ENCODE measurements at regions not wholly inside any gene's neighbourhood (a gene's known extent, or its start where the extent isn't known, plus 50 kb on each side); places are given as distances from the start of the nearest gene placed in this dataset.

DNA sequence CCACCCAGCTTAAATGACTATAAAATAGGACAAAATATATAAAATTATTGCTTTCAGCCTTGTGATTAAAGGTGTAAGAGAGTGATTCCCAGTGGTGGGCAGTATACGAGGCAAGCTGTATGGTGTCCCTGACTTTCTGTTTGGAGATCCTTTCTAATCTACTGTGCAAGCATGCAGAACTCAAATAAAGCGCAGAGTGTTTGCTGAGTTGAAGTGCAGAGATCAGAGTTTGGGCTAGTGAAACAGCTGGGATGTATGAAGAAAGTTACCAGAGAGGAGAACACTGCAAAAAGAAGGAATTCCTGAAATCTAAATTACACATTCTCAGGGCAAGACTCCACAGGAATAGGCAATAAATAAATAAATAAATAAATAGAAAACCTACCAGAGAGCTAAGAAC is 218.5 kb upstream of the TLL1 start (continued):
- no peak for TF ChIP-seq GPN1 (CRISPR knock-in tag; IDR thresholded peaks at IDR 0.05; ENCODE audit: borderline replicate concordance)

DNA sequence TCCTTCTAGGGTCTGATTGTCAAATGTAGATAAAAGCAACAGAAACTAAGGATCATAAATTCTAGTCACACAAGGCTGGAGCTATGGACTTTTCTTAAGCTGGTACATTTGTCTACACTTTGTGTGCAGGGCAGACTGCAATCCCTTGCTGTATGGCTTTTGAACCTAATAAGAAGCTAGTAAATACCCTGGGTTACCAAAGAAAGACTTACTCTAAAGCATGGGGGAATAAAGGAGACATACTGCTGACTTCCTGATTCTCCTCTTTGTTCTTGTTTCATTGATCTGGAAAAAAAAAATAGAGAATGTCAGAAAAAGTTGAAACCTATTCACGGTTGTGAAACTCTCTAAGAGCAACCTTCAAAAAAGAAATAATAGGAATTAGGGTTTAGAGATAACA is 216.6 kb upstream of the TLL1 start:
- TF ChIP-seq, protein P1, sequence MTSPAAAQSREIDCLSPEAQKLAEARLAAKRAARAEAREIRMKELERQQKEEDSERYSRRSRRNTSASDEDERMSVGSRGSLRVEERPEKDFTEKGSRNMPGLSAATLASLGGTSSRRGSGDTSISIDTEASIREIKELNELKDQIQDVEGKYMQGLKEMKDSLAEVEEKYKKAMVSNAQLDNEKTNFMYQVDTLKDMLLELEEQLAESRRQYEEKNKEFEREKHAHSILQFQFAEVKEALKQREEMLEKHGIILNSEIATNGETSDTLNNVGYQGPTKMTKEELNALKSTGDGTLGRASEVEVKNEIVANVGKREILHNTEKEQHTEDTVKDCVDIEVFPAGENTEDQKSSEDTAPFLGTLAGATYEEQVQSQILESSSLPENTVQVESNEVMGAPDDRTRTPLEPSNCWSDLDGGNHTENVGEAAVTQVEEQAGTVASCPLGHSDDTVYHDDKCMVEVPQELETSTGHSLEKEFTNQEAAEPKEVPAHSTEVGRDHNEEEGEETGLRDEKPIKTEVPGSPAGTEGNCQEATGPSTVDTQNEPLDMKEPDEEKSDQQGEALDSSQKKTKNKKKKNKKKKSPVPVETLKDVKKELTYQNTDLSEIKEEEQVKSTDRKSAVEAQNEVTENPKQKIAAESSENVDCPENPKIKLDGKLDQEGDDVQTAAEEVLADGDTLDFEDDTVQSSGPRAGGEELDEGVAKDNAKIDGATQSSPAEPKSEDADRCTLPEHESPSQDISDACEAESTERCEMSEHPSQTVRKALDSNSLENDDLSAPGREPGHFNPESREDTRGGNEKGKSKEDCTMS (CRISPR knock-in tag; conservative IDR thresholded peaks at IDR 0.05): no peak
- no peak for TF ChIP-seq TAF15 (IDR thresholded peaks at IDR 0.05; ENCODE audit: low read depth, low read length, poor library complexity, severe bottlenecking)
- TF ChIP-seq, protein P2, sequence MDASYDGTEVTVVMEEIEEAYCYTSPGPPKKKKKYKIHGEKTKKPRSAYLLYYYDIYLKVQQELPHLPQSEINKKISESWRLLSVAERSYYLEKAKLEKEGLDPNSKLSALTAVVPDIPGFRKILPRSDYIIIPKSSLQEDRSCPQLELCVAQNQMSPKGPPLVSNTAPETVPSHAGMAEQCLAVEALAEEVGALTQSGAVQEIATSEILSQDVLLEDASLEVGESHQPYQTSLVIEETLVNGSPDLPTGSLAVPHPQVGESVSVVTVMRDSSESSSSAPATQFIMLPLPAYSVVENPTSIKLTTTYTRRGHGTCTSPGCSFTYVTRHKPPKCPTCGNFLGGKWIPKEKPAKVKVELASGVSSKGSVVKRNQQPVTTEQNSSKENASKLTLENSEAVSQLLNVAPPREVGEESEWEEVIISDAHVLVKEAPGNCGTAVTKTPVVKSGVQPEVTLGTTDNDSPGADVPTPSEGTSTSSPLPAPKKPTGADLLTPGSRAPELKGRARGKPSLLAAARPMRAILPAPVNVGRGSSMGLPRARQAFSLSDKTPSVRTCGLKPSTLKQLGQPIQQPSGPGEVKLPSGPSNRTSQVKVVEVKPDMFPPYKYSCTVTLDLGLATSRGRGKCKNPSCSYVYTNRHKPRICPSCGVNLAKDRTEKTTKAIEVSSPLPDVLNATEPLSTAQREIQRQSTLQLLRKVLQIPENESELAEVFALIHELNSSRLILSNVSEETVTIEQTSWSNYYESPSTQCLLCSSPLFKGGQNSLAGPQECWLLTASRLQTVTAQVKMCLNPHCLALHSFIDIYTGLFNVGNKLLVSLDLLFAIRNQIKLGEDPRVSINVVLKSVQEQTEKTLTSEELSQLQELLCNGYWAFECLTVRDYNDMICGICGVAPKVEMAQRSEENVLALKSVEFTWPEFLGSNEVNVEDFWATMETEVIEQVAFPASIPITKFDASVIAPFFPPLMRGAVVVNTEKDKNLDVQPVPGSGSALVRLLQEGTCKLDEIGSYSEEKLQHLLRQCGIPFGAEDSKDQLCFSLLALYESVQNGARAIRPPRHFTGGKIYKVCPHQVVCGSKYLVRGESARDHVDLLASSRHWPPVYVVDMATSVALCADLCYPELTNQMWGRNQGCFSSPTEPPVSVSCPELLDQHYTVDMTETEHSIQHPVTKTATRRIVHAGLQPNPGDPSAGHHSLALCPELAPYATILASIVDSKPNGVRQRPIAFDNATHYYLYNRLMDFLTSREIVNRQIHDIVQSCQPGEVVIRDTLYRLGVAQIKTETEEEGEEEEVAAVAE (CRISPR knock-in tag; IDR thresholded peaks at IDR 0.05; ENCODE audit: borderline replicate concordance): no peak
- TF ChIP-seq SMARCC2 (IDR thresholded peaks at IDR 0.05): no peak
- TF ChIP-seq IRF1 (CRISPR knock-in tag; IDR thresholded peaks at IDR 0.05; ENCODE audit: low read depth): no peak
- in situ Hi-C loops (cut with HindIII; ENCODE audit: extremely low pct_ligation_motif_present, low pct_unique_long_range_greater_than_20kb) (no loop called here), intact Hi-C loops (cut with micrococcal nuclease; ENCODE audit: unreplicated experiment) (loop anchor here (10.0 kb wide), 1 partner anchor 198 kb away; no protein-coding TSS in a partner anchor)
- Histone ChIP-seq H3K9me3 (ENCODE audit: low read length) (no peaks in the 10 kb centered on the region), H3K27me3 (ENCODE audit: control insufficient read depth in 1 of 2, insufficient read depth in 2 of 2, low read length in 2 of 2) (no peaks in the 10 kb centered on the region), H4K20me1 (ENCODE audit: insufficient read depth, low read length) (no peaks in the 10 kb centered on the region; the same call in 1 of the 2 replicates), H3K79me2 (ENCODE audit: insufficient read depth, low read length) (no peaks in the 10 kb centered on the region), H3K36me3 (replicated peaks in 1 of 2; ENCODE audit: control insufficient read depth in 1 of 2, insufficient read depth in 2 of 2, low read length in 2 of 2) (no peaks in the 10 kb centered on the region), H2AFZ (ENCODE audit: low read length) (no peak overlapping the region), H3K4me2 (ENCODE audit: low read depth, low read length) (no peak overlapping the region), H3K4me3 (replicated peaks in 1 of 3; ENCODE audit: insufficient read depth in 1 of 3, low read depth in 2 of 3, low read length in 3 of 3) (no peak overlapping the region), H3K9ac (ENCODE audit: insufficient read depth, low read depth, low read length) (no peak overlapping the region), H3K4me1 (ENCODE audit: insufficient read depth, low read length) (peaks cover 44% of the 10 kb centered on the region), H3K27ac (ENCODE audit: extremely low read length, insufficient read depth, low read length) (no peak overlapping the region)
- FAIRE-seq: no peak
- POLR2A ChIA-PET: no interaction called here
- ATAC-seq: no peak
- CTCF ChIA-PET (ENCODE audit: low intra/inter-chr PET ratio, low total read pairs): no interaction called here
- no TSS peak for BruUV-seq (replicated peaks)
- DNase-seq (ENCODE audit: low spot score): no peak
- 5% methylated on average over 1 of the region's 1 CpG for WGBS (ENCODE audit: low lambda C conversion rate)
